Progenitor cell of endocrine pancreas (in vitro differentiated cells): ENCODE measurements at regions not wholly inside any gene's neighbourhood (a gene's known extent, or its start where the extent isn't known, plus 50 kb on each side); places are given as distances from the start of the nearest gene placed in this dataset.
A peak's percentile ranks its signal among the peaks of the same experiment; 100 is the strongest.

Experiments
- DNase-seq: peaks from one replicate; pipeline ENCODE4 v3.0.0; 2021; ENCODE audit warnings: low spot score; ENCODE audit not compliant: unreplicated experiment
- H3K27ac Mint-ChIP-seq: 2 replicates; pipeline ENCODE4 v1.8.0; 2021; ENCODE audit warnings: mild to moderate bottlenecking, moderate library complexity, mixed read lengths
- H3K27me3 Mint-ChIP-seq: 2 replicates; pipeline ENCODE4 v1.8.0; 2021; ENCODE audit warnings: mixed read lengths
- H3K36me3 Mint-ChIP-seq: 2 replicates; pipeline ENCODE4 v1.8.0; 2022; ENCODE audit warnings: mixed read lengths; ENCODE audit not compliant: insufficient read depth
- H3K4me1 Mint-ChIP-seq: 2 replicates; pipeline ENCODE4 v1.8.0; 2021; ENCODE audit warnings: low read depth, mixed read lengths
- H3K4me3 Mint-ChIP-seq: 2 replicates; pipeline ENCODE4 v1.8.0; 2021; ENCODE audit warnings: low read depth, mild to moderate bottlenecking, moderate library complexity, mixed read lengths
- H3K9me3 Mint-ChIP-seq: 2 replicates; pipeline ENCODE4 v1.8.0; 2021; ENCODE audit warnings: low read depth, mixed read lengths
- TF ChIP-seq, protein P1 (sequence below): fragments of 200-600 bp; sonication (generic); IDR thresholded peaks from one replicate; pipeline ENCODE4 v1.5.0; 2021; ENCODE audit warnings: antibody characterized with exemption, mild to moderate bottlenecking; ENCODE audit not compliant: unreplicated experiment

DNA sequence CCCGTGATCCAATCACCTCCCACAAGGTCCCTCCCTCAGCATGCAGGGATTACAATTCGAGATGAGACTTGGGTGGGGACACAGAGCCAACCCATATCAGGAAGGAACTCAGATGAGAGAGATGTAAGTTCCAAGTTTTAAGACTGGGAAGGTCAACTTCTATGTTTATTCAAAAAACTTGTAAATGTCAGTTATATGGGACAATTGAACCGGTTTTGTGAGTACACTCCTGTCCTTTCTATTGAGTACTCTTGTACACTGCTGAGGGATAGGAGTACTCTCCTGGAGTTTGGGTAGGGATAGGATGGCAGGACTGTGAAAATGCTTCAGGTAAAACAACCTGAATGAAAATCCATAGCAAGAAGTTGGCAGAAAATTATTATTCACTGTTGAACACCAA lies 239.1 kb downstream of the ZNF674 start:
- TF ChIP-seq, protein P1, sequence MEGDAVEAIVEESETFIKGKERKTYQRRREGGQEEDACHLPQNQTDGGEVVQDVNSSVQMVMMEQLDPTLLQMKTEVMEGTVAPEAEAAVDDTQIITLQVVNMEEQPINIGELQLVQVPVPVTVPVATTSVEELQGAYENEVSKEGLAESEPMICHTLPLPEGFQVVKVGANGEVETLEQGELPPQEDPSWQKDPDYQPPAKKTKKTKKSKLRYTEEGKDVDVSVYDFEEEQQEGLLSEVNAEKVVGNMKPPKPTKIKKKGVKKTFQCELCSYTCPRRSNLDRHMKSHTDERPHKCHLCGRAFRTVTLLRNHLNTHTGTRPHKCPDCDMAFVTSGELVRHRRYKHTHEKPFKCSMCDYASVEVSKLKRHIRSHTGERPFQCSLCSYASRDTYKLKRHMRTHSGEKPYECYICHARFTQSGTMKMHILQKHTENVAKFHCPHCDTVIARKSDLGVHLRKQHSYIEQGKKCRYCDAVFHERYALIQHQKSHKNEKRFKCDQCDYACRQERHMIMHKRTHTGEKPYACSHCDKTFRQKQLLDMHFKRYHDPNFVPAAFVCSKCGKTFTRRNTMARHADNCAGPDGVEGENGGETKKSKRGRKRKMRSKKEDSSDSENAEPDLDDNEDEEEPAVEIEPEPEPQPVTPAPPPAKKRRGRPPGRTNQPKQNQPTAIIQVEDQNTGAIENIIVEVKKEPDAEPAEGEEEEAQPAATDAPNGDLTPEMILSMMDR, result no peak

GRCh38 chrX:46305431-46305830 lies 239.8 kb downstream of the ZNF674 start:
- H3K27me3 Mint-ChIP-seq, result no peaks in the 10 kb centered on the region
- peaks cover 10% of the 10 kb centered on the region for H3K4me1 Mint-ChIP-seq
- no peak for DNase-seq
- TF ChIP-seq, protein P1, result no peak
- H3K27ac Mint-ChIP-seq, result peak overlapping the region; percentile 5
- H3K4me3 Mint-ChIP-seq, result no peak overlapping the region
- peaks cover 29% of the 10 kb centered on the region for H3K9me3 Mint-ChIP-seq
- peaks cover 3% of the 10 kb centered on the region for H3K36me3 Mint-ChIP-seq

More for the DNA sequence above, 239.1 kb downstream of the ZNF674 start:
- H3K27me3 Mint-ChIP-seq, result no peaks in the 10 kb centered on the region
- no peak overlapping the region for H3K4me3 Mint-ChIP-seq
- H3K4me1 Mint-ChIP-seq, result peaks cover 6% of the 10 kb centered on the region
- no peak for DNase-seq
- H3K27ac Mint-ChIP-seq, result no peak overlapping the region
- peaks cover 3% of the 10 kb centered on the region for H3K36me3 Mint-ChIP-seq
- peaks cover 25% of the 10 kb centered on the region for H3K9me3 Mint-ChIP-seq

- no peaks in the 10 kb centered on the region for H3K27me3 Mint-ChIP-seq
- H3K27ac Mint-ChIP-seq, result no peak overlapping the region
- peaks cover 14% of the 10 kb centered on the region for H3K4me1 Mint-ChIP-seq
- peaks cover 32% of the 10 kb centered on the region for H3K9me3 Mint-ChIP-seq
- H3K4me3 Mint-ChIP-seq, result no peak overlapping the region
- peaks cover 3% of the 10 kb centered on the region for H3K36me3 Mint-ChIP-seq
- no peak for DNase-seq
- TF ChIP-seq, protein P1, result no peak
Measured at GRCh38 chrX:46301903-46302302, 243.3 kb downstream of the ZNF674 start.

GRCh38 chrX:46298821-46299220 lies 246.4 kb downstream of the ZNF674 start:
- Mint-ChIP-seq H3K4me3 (no peak overlapping the region), H3K27ac (no peak overlapping the region), H3K36me3 (no peaks in the 10 kb centered on the region), H3K4me1 (peaks cover 17% of the 10 kb centered on the region), H3K9me3 (peaks cover 29% of the 10 kb centered on the region), H3K27me3 (no peaks in the 10 kb centered on the region)
- TF ChIP-seq, protein P1, result no peak
- DNase-seq, result no peak

- Mint-ChIP-seq H3K9me3 (peaks cover 32% of the 10 kb centered on the region), H3K36me3 (no peaks in the 10 kb centered on the region), H3K4me1 (peaks cover 12% of the 10 kb centered on the region), H3K27ac (no peak overlapping the region), H3K4me3 (no peak overlapping the region), H3K27me3 (no peaks in the 10 kb centered on the region)
- DNase-seq, result no peak
- TF ChIP-seq, protein P1, result no peak
Measured at GRCh38 chrX:46295963-46296362, 249.3 kb downstream of the ZNF674 start.
